H9 (cell line): ENCODE measurements at regions not wholly inside any gene's neighbourhood (a gene's known extent, or its start where the extent isn't known, plus 50 kb on each side); places are given as distances from the start of the nearest gene placed in this dataset.

Experiments
- DNase-seq: peaks from one replicate; pipeline ENCODE4 v3.0.0-alpha.2; 2017
- H2AFZ ChIP-seq: one replicate; pipeline ENCODE4 v1.6.1; 2013; ENCODE audit warnings: mild to moderate bottlenecking, low read length, control low read depth, moderate library complexity
- H2AK5ac ChIP-seq: 2 replicates; pipeline ENCODE4 v1.6.1; 2013; ENCODE audit warnings: low read length, control low read depth, mixed read lengths; ENCODE audit not compliant: insufficient read length
- H2BK120ac ChIP-seq: one replicate; pipeline ENCODE4 v1.6.1; 2013; ENCODE audit warnings: low read depth, mild to moderate bottlenecking, low read length, control low read depth, inconsistent platforms; ENCODE audit not compliant: poor library complexity, severe bottlenecking
- H2BK12ac ChIP-seq: 2 replicates; pipeline ENCODE4 v1.6.1; 2013; ENCODE audit warnings: low read length, control low read depth, mixed read lengths, low read depth; ENCODE audit not compliant: insufficient read length
- H2BK15ac ChIP-seq: 2 replicates; pipeline ENCODE4 v1.6.1; 2013; ENCODE audit warnings: low read depth, low read length, control low read depth
- H2BK20ac ChIP-seq: one replicate; pipeline ENCODE4 v1.6.1; 2013; ENCODE audit warnings: low read depth, mild to moderate bottlenecking, low read length, control low read depth, inconsistent platforms; ENCODE audit not compliant: poor library complexity, severe bottlenecking
- H2BK5ac ChIP-seq: 2 replicates; pipeline ENCODE4 v1.6.1; 2013; ENCODE audit warnings: low read length, control low read depth, mixed read lengths; ENCODE audit not compliant: insufficient read length
- H3K14ac ChIP-seq: 2 replicates; pipeline ENCODE4 v1.6.1; 2013; ENCODE audit warnings: low read length, control low read depth; ENCODE audit not compliant: insufficient read depth
- H3K18ac ChIP-seq: 2 replicates; pipeline ENCODE4 v1.6.1; 2013; ENCODE audit warnings: low read depth, mild to moderate bottlenecking, mixed read lengths, low read length, control low read depth; ENCODE audit not compliant: insufficient read length
- H3K23ac ChIP-seq: 2 replicates; pipeline ENCODE4 v1.6.1; 2013; ENCODE audit warnings: low read length, control low read depth, mixed read lengths, low read depth; ENCODE audit not compliant: insufficient read length
- H3K23me2 ChIP-seq: 2 replicates; pipeline ENCODE4 v1.6.1; 2013; ENCODE audit warnings: low read depth, mild to moderate bottlenecking, mixed read lengths, low read length, control low read depth; ENCODE audit not compliant: insufficient read length, poor library complexity, severe bottlenecking
- H3K27ac ChIP-seq: 2 replicates; pipeline ENCODE4 v1.5.1; 2013; ENCODE audit warnings: low read length, control low read depth, mixed read lengths, low read depth; ENCODE audit not compliant: insufficient read length
- H3K27me3 ChIP-seq: 2 replicates; pipeline ENCODE4 v1.6.1; 2013; ENCODE audit warnings: low read length, control low read depth, inconsistent platforms; ENCODE audit not compliant: insufficient read depth
- H3K4ac ChIP-seq: 2 replicates; pipeline ENCODE4 v1.6.1; 2013; ENCODE audit warnings: low read depth, mild to moderate bottlenecking, control low read depth, inconsistent platforms, low read length, moderate library complexity
- H3K4me1 ChIP-seq: 2 replicates; pipeline ENCODE4 v1.6.1; 2013; ENCODE audit warnings: low read length, control low read depth, inconsistent platforms; ENCODE audit not compliant: insufficient read depth
- H3K4me2 ChIP-seq: 2 replicates; pipeline ENCODE4 v1.6.1; 2013; ENCODE audit warnings: low read length, control low read depth, mixed read lengths; ENCODE audit not compliant: insufficient read length, insufficient read depth
- H3K56ac ChIP-seq: 2 replicates; pipeline ENCODE4 v1.6.1; 2013; ENCODE audit warnings: low read depth, mild to moderate bottlenecking, mixed read lengths, low read length, control low read depth; ENCODE audit not compliant: insufficient read length
- H3K79me1 ChIP-seq: 2 replicates; pipeline ENCODE4 v1.6.1; 2013; ENCODE audit warnings: low read depth, mild to moderate bottlenecking, moderate library complexity, low read length, control low read depth, inconsistent platforms; ENCODE audit not compliant: insufficient read depth, poor library complexity, severe bottlenecking
- H3K79me2 ChIP-seq: 2 replicates; pipeline ENCODE4 v1.6.1; 2013; ENCODE audit warnings: low read length, control low read depth, inconsistent platforms; ENCODE audit not compliant: insufficient read depth
- H3K9ac ChIP-seq: 2 replicates; pipeline ENCODE4 v1.6.1; 2013; ENCODE audit warnings: low read length, control low read depth, mixed read lengths; ENCODE audit not compliant: insufficient read length; ENCODE audit errors: extremely low read depth
- H3K9me3 ChIP-seq: one replicate; pipeline ENCODE4 v1.6.1; 2013; ENCODE audit warnings: low read depth, low read length, inconsistent platforms; ENCODE audit not compliant: control insufficient read depth
- H3T11ph ChIP-seq: one replicate; pipeline ENCODE4 v1.6.1; 2013; ENCODE audit warnings: mild to moderate bottlenecking, low read length, control low read depth, inconsistent platforms
- H4K20me1 ChIP-seq: one replicate; pipeline ENCODE4 v1.6.1; 2013; ENCODE audit not compliant: control insufficient read depth, insufficient read length, insufficient read depth
- H4K5ac ChIP-seq: 2 replicates; pipeline ENCODE4 v1.6.1; 2013; ENCODE audit warnings: low read depth, mild to moderate bottlenecking, mixed read lengths, low read length, control low read depth; ENCODE audit not compliant: insufficient read length
- H4K8ac ChIP-seq: replicated peaks from 2 replicates; pipeline ENCODE4 v1.6.1; 2013; ENCODE audit warnings: low read length, control low read depth, mixed read lengths, low read depth; ENCODE audit not compliant: insufficient read length
- H4K91ac ChIP-seq: 2 replicates; pipeline ENCODE4 v1.6.1; 2013; ENCODE audit warnings: low read depth, mild to moderate bottlenecking, moderate library complexity, mixed read lengths, low read length, control low read depth; ENCODE audit not compliant: insufficient read length
- H3K27ac Mint-ChIP-seq, 3 experiments: 2 replicates in 2 of 3; 3 replicates in 1 of 3; pipeline ENCODE4 v1.8.0; 2020 to 2021; ENCODE audit warnings: mixed read lengths in 3 of 3, mild to moderate bottlenecking in 1 of 3, moderate library complexity in 1 of 3
- H3K27me3 Mint-ChIP-seq: 2 replicates; pipeline ENCODE4 v1.8.0; 2021; ENCODE audit warnings: low read depth, mild to moderate bottlenecking, moderate library complexity, mixed read lengths
- H3K36me3 Mint-ChIP-seq, 3 experiments: 2 replicates in 2 of 3; 3 replicates in 1 of 3; pipeline ENCODE4 v1.8.0; 2020 to 2021; ENCODE audit warnings: low read depth in 3 of 3, mixed read lengths in 3 of 3; ENCODE audit not compliant: insufficient read depth in 1 of 3
- H3K4me1 Mint-ChIP-seq, 2 experiments: 2 replicates each; pipeline ENCODE4 v1.8.0; 2020; ENCODE audit warnings: mixed read lengths in 2 of 2
- H3K4me3 Mint-ChIP-seq, 2 experiments: 2 replicates in 1 of 2; 3 replicates in 1 of 2; pipeline ENCODE4 v1.8.0; 2020 to 2021; ENCODE audit warnings: mild to moderate bottlenecking in 2 of 2, mixed read lengths in 2 of 2, moderate library complexity in 1 of 2
- H3K9me3 Mint-ChIP-seq, 2 experiments: 2 replicates in 1 of 2; 3 replicates in 1 of 2; pipeline ENCODE4 v1.8.0; 2020; ENCODE audit warnings: mild to moderate bottlenecking in 2 of 2, mixed read lengths in 2 of 2, moderate library complexity in 1 of 2
- WGBS: extraction: QIAGEN DNeasy Blood & Tissue Kit; methylation state at CpG from one replicate; pipeline ENCODE4 v1.1.7; 2013; ENCODE audit warnings: missing lambda C conversion rate, low lambda C conversion rate, mixed read lengths; ENCODE audit not compliant: insufficient read length; ENCODE audit errors: extremely low coverage; 5-methylcytosine and 5-hydroxymethylcytosine counted together
- TF ChIP-seq, protein P1 (sequence below): fragments of 200-600 bp; sonication (generic); conservative IDR thresholded peaks from 3 replicates; pipeline ENCODE4 v1.8.0; 2021; ENCODE audit warnings: antibody characterized with exemption, mild to moderate bottlenecking

DNA sequence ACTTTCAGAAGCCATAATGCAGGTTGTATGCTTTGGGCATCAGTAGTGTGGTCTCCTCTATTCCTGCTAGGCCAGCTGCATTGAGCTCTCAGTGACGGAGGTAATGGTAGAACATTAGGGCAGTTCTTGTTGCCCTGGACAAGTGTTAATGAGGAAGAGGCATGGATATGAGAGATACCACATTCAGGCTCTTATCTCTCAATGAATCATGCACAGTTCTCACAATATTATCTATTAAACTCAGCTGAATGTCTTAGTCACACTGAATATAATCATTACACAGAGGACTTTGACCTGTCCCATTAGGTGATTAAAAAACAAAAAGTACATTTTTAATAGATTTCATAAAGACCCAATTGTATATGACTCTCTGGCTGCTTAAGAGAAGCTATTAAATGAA, 76.6 kb upstream of the SSBP2 start:
- no peaks in the 10 kb centered on the region for H3K9me3 ChIP-seq
- no peaks in the 10 kb centered on the region for H4K20me1 ChIP-seq
- peaks cover 0 to 3% of the 10 kb centered on the region in 2 experiments; a peak in 1 of 5 replicates for H3K9me3 Mint-ChIP-seq
- TF ChIP-seq, protein P1, sequence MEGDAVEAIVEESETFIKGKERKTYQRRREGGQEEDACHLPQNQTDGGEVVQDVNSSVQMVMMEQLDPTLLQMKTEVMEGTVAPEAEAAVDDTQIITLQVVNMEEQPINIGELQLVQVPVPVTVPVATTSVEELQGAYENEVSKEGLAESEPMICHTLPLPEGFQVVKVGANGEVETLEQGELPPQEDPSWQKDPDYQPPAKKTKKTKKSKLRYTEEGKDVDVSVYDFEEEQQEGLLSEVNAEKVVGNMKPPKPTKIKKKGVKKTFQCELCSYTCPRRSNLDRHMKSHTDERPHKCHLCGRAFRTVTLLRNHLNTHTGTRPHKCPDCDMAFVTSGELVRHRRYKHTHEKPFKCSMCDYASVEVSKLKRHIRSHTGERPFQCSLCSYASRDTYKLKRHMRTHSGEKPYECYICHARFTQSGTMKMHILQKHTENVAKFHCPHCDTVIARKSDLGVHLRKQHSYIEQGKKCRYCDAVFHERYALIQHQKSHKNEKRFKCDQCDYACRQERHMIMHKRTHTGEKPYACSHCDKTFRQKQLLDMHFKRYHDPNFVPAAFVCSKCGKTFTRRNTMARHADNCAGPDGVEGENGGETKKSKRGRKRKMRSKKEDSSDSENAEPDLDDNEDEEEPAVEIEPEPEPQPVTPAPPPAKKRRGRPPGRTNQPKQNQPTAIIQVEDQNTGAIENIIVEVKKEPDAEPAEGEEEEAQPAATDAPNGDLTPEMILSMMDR: no peak
- no peak overlapping the region for H3K18ac ChIP-seq
- H3K27ac ChIP-seq: no peak overlapping the region
- H3K4me1 ChIP-seq: no peaks in the 10 kb centered on the region
- H2BK12ac ChIP-seq: no peak overlapping the region
- H2BK5ac ChIP-seq: no peak overlapping the region
- no peaks in the 10 kb centered on the region for H3K23me2 ChIP-seq
- no peaks in the 10 kb centered on the region for H3K27me3 Mint-ChIP-seq
- H4K5ac ChIP-seq: no peak overlapping the region
- H3K14ac ChIP-seq: no peak overlapping the region
- H3T11ph ChIP-seq: no peak overlapping the region
- H3K27ac Mint-ChIP-seq: no peak overlapping the region
- no peak overlapping the region for H3K56ac ChIP-seq
- H3K4me3 Mint-ChIP-seq: no peak overlapping the region
- no peak overlapping the region for H3K23ac ChIP-seq
- H3K79me1 ChIP-seq: no peaks in the 10 kb centered on the region
- no peak overlapping the region for H2BK20ac ChIP-seq
- no peaks in the 10 kb centered on the region; the same call in 1 of the 2 replicates for H3K27me3 ChIP-seq
- WGBS: no CpG with 5 or more reads among the region's 1 CpG
- H3K4me1 Mint-ChIP-seq: peaks cover 3% of the 10 kb centered on the region in 2 experiments; a peak in 3 of 4 replicates
- no peaks in the 10 kb centered on the region for H3K79me2 ChIP-seq
- H4K91ac ChIP-seq: no peak overlapping the region
- no peak for DNase-seq
- H3K36me3 Mint-ChIP-seq: peaks cover 2 to 10% (median 4%) of the 10 kb centered on the region in 3 experiments; a peak in 5 of 7 replicates
- H3K4me2 ChIP-seq: no peak overlapping the region
- no peak overlapping the region for H2AK5ac ChIP-seq
- H3K4ac ChIP-seq: no peak overlapping the region
- no peak overlapping the region for H4K8ac ChIP-seq
- H3K9ac ChIP-seq: no peak overlapping the region
- no peak overlapping the region for H2AFZ ChIP-seq
- no peak overlapping the region for H2BK120ac ChIP-seq
- no peak overlapping the region for H2BK15ac ChIP-seq
